Mesendoderm (in vitro differentiated cells): ENCODE measurements at regions not wholly inside any gene's neighbourhood (a gene's known extent, or its start where the extent isn't known, plus 50 kb on each side); places are given as distances from the start of the nearest gene placed in this dataset.

Experiments used
- DNase-seq: peaks from one replicate; pipeline ENCODE4 v3.0.0; 2013
- H2AK5ac ChIP-seq: 2 replicates; pipeline ENCODE4 v1.6.1; 2013; ENCODE audit warnings: low read length, inconsistent platforms
- H2BK120ac ChIP-seq: 2 replicates; pipeline ENCODE4 v1.6.1; 2013; ENCODE audit warnings: low read depth, mild to moderate bottlenecking, low read length, moderate library complexity, mixed read lengths
- H2BK15ac ChIP-seq: replicated peaks from 2 replicates; pipeline ENCODE4 v1.6.1; 2013; ENCODE audit warnings: low read depth, mild to moderate bottlenecking, moderate library complexity
- H2BK5ac ChIP-seq: 2 replicates; pipeline ENCODE4 v1.6.1; 2013; ENCODE audit warnings: low read length, inconsistent platforms
- H3K18ac ChIP-seq: 2 replicates; pipeline ENCODE4 v1.6.1; 2013; ENCODE audit warnings: mild to moderate bottlenecking, low read length, mixed read lengths
- H3K23ac ChIP-seq: one replicate; pipeline ENCODE4 v1.6.1; 2013; ENCODE audit warnings: low read length
- H3K27ac ChIP-seq: 2 replicates; pipeline ENCODE4 v1.5.1; 2013; ENCODE audit warnings: low read depth, mild to moderate bottlenecking, inconsistent platforms, low read length, moderate library complexity
- H3K27me3 ChIP-seq: 2 replicates; pipeline ENCODE4 v1.6.1; 2013; ENCODE audit warnings: low read length, control low read depth, mild to moderate bottlenecking, inconsistent platforms; ENCODE audit not compliant: insufficient read depth, poor library complexity
- H3K36me3 ChIP-seq: 2 replicates; pipeline ENCODE4 v1.6.1; 2013; ENCODE audit warnings: low read length, inconsistent platforms; ENCODE audit not compliant: control insufficient read depth, insufficient read depth
- H3K4ac ChIP-seq: one replicate; pipeline ENCODE4 v1.6.1; 2013; ENCODE audit warnings: low read depth, mild to moderate bottlenecking, low read length, moderate library complexity
- H3K4me1 ChIP-seq: 2 replicates; pipeline ENCODE4 v1.6.1; 2013; ENCODE audit warnings: low read depth, low read length, inconsistent platforms; ENCODE audit not compliant: control insufficient read depth
- H3K4me2 ChIP-seq: 2 replicates; pipeline ENCODE4 v1.6.1; 2013; ENCODE audit warnings: low read length
- H3K4me3 ChIP-seq: 2 replicates; pipeline ENCODE4 v1.5.1; 2013; ENCODE audit warnings: mild to moderate bottlenecking, low read length
- H3K56ac ChIP-seq: one replicate; pipeline ENCODE4 v1.6.1; 2013; ENCODE audit warnings: low read length
- H3K79me1 ChIP-seq: 2 replicates; pipeline ENCODE4 v1.6.1; 2013; ENCODE audit warnings: low read length, inconsistent platforms
- H3K79me2 ChIP-seq: 2 replicates; pipeline ENCODE4 v1.6.1; 2013; ENCODE audit warnings: mild to moderate bottlenecking, low read length; ENCODE audit not compliant: control insufficient read depth, insufficient read depth
- H3K9ac ChIP-seq: 2 replicates; pipeline ENCODE4 v1.6.1; 2013; ENCODE audit warnings: low read length, inconsistent platforms
- H4K5ac ChIP-seq: one replicate; pipeline ENCODE4 v1.6.1; 2013; ENCODE audit warnings: low read length
- H4K8ac ChIP-seq: one replicate; pipeline ENCODE4 v1.6.1; 2013; ENCODE audit warnings: low read depth, mild to moderate bottlenecking, control low read depth, low read length, moderate library complexity
- WGBS: extraction: QIAGEN DNeasy Blood & Tissue Kit; methylation state at CpG from one replicate; pipeline ENCODE4 v1.1.7; 2013; ENCODE audit warnings: low lambda C conversion rate, missing lambda C conversion rate; ENCODE audit not compliant: insufficient coverage; ENCODE audit errors: extremely low coverage; 5-methylcytosine and 5-hydroxymethylcytosine counted together

GRCh38 chr5:125327676-125328075 is 581.2 kb upstream of the ZNF608 start:
- no CpG with 5 or more reads among the region's 3 CpGs for WGBS
- no peak overlapping the region for H2BK120ac ChIP-seq
- H3K79me1 ChIP-seq = no peaks in the 10 kb centered on the region

GRCh38 chr5:125331987-125332598 is 585.7 kb upstream of the ZNF608 start:
- no peak overlapping the region for H3K9ac ChIP-seq
- H3K18ac ChIP-seq = no peak overlapping the region
- H3K4me3 ChIP-seq = no peak overlapping the region
- no peak overlapping the region for H4K5ac ChIP-seq
- H3K4ac ChIP-seq = no peak overlapping the region
- H3K56ac ChIP-seq = no peak overlapping the region
- H2AK5ac ChIP-seq = no peak overlapping the region
- no peak overlapping the region for H2BK120ac ChIP-seq
- H3K23ac ChIP-seq = no peak overlapping the region
- H3K4me2 ChIP-seq = no peak overlapping the region
- no peaks in the 10 kb centered on the region for H3K27me3 ChIP-seq
- no peak overlapping the region for H4K8ac ChIP-seq
- WGBS = no CpG with 5 or more reads among the region's 1 CpG
- no peak overlapping the region for H2BK15ac ChIP-seq
- no peak for DNase-seq
- no peaks in the 10 kb centered on the region for H3K79me1 ChIP-seq
- H3K27ac ChIP-seq = no peak overlapping the region
- H2BK5ac ChIP-seq = no peak overlapping the region
- no peaks in the 10 kb centered on the region for H3K4me1 ChIP-seq
- no peaks in the 10 kb centered on the region for H3K79me2 ChIP-seq
- no peaks in the 10 kb centered on the region for H3K36me3 ChIP-seq

More at GRCh38 chr5:125327676-125328075, 581.2 kb upstream of the ZNF608 start:
- H3K4me2 ChIP-seq = no peak overlapping the region
- H3K4ac ChIP-seq = no peak overlapping the region
- no peak overlapping the region for H3K27ac ChIP-seq
- H3K4me1 ChIP-seq = no peaks in the 10 kb centered on the region
- H3K18ac ChIP-seq = no peak overlapping the region
- no peak for DNase-seq
- H3K9ac ChIP-seq = no peak overlapping the region
- H3K4me3 ChIP-seq = no peak overlapping the region
- H2BK15ac ChIP-seq = no peak overlapping the region
- H3K27me3 ChIP-seq = no peaks in the 10 kb centered on the region
- no peak overlapping the region for H2AK5ac ChIP-seq
- no peak overlapping the region for H4K8ac ChIP-seq
- no peaks in the 10 kb centered on the region for H3K79me2 ChIP-seq
- H4K5ac ChIP-seq = no peak overlapping the region
- no peaks in the 10 kb centered on the region for H3K36me3 ChIP-seq
- H3K56ac ChIP-seq = no peak overlapping the region
- no peak overlapping the region for H2BK5ac ChIP-seq
- no peak overlapping the region for H3K23ac ChIP-seq

- H3K27me3 ChIP-seq = no peaks in the 10 kb centered on the region
- no peaks in the 10 kb centered on the region for H3K36me3 ChIP-seq
- no CpG with 5 or more reads among the region's 2 CpGs for WGBS
- H2BK120ac ChIP-seq = no peak overlapping the region
- no peak for DNase-seq
- H2AK5ac ChIP-seq = no peak overlapping the region
- no peak overlapping the region for H3K4ac ChIP-seq
- H3K79me1 ChIP-seq = no peaks in the 10 kb centered on the region
- no peak overlapping the region for H3K18ac ChIP-seq
- no peak overlapping the region for H2BK5ac ChIP-seq
- no peak overlapping the region for H3K27ac ChIP-seq
- no peak overlapping the region for H3K23ac ChIP-seq
- no peak overlapping the region for H2BK15ac ChIP-seq
- H3K4me3 ChIP-seq = no peak overlapping the region
- no peaks in the 10 kb centered on the region for H3K79me2 ChIP-seq
- no peak overlapping the region for H3K56ac ChIP-seq
- no peak overlapping the region for H4K8ac ChIP-seq
- H3K4me1 ChIP-seq = no peaks in the 10 kb centered on the region
- no peak overlapping the region for H3K4me2 ChIP-seq
- H4K5ac ChIP-seq = no peak overlapping the region
- no peak overlapping the region for H3K9ac ChIP-seq
Observed at GRCh38 chr5:125333416-125333815, 587.0 kb upstream of the ZNF608 start.

GRCh38 chr5:125336401-125336800 is 590.0 kb upstream of the ZNF608 start:
- H3K4ac ChIP-seq = no peak overlapping the region
- no peak overlapping the region for H3K4me2 ChIP-seq
- H3K23ac ChIP-seq = no peak overlapping the region
- no peak overlapping the region for H2AK5ac ChIP-seq
- no peaks in the 10 kb centered on the region for H3K79me2 ChIP-seq
- no peak overlapping the region for H3K4me3 ChIP-seq
- H3K27me3 ChIP-seq = no peaks in the 10 kb centered on the region
- H3K36me3 ChIP-seq = no peaks in the 10 kb centered on the region
- no peak overlapping the region for H2BK120ac ChIP-seq
- no peak overlapping the region for H3K9ac ChIP-seq
- no peak overlapping the region for H2BK15ac ChIP-seq
- H3K27ac ChIP-seq = no peak overlapping the region
- no CpG with 5 or more reads among the region's 2 CpGs for WGBS
- no peaks in the 10 kb centered on the region for H3K4me1 ChIP-seq
- no peak overlapping the region for H4K8ac ChIP-seq
- no peaks in the 10 kb centered on the region for H3K79me1 ChIP-seq
- H2BK5ac ChIP-seq = no peak overlapping the region
- H3K18ac ChIP-seq = no peak overlapping the region
- no peak for DNase-seq
- H3K56ac ChIP-seq = no peak overlapping the region
- no peak overlapping the region for H4K5ac ChIP-seq

GRCh38 chr5:125337294-125337693 is 590.9 kb upstream of the ZNF608 start:
- Histone ChIP-seq H2BK120ac (no peak overlapping the region), H3K4me3 (no peak overlapping the region), H2BK5ac (no peak overlapping the region), H3K79me2 (no peaks in the 10 kb centered on the region), H2BK15ac (no peak overlapping the region), H3K23ac (no peak overlapping the region), H4K8ac (no peak overlapping the region), H3K36me3 (no peaks in the 10 kb centered on the region), H3K79me1 (no peaks in the 10 kb centered on the region), H3K4ac (no peak overlapping the region), H3K18ac (peak overlapping the region; percentile 47), H3K9ac (no peak overlapping the region), H3K27ac (no peak overlapping the region), H3K4me2 (no peak overlapping the region), H3K4me1 (no peaks in the 10 kb centered on the region), H3K27me3 (no peaks in the 10 kb centered on the region), H4K5ac (no peak overlapping the region), H3K56ac (no peak overlapping the region), H2AK5ac (no peak overlapping the region)
- DNase-seq = no peak
- WGBS = no CpG with 5 or more reads among the region's 2 CpGs
